ENCODE measurements at regions not wholly inside any gene's neighbourhood (a gene's known extent, or its start where the extent isn't known, plus 50 kb on each side); places are given as distances from the start of the nearest gene placed in this dataset.
"Not testable (repeated sequence)": the region's sequence is repeated elsewhere in the genome, so short reads cannot be mapped to it uniquely, and the experiment has no call there.

DNA sequence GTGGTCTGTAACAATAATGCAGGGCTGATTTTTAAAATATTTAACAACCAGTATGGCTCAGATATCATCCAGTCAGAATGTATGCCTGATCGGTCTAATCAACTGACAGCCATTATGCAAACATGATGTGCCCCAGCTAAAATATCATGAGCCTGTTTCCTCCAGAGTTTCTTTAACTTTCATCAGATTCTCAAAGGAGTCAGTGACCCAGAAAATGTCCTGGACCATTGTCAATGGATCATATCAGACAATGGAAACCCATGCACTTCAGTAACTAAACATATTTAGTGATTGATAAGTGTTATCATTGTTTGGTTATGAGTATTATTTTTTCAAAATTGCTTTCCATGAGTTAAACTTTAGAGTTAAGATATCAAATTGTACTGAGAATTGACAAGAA is 173.5 kb downstream of the LMBRD1 start:
- no peak for DNase-seq

GRCh38 chr6:69622924-69623323 is 173.9 kb downstream of the LMBRD1 start:
- DNase-seq, result no peak

- DNase-seq, result peak; percentile 24
Observed at GRCh38 chr6:69622230-69622629, 174.6 kb downstream of the LMBRD1 start.

- DNase-seq, result no peak
Observed at GRCh38 chr6:69617163-69617562, 179.6 kb downstream of the LMBRD1 start.

DNA sequence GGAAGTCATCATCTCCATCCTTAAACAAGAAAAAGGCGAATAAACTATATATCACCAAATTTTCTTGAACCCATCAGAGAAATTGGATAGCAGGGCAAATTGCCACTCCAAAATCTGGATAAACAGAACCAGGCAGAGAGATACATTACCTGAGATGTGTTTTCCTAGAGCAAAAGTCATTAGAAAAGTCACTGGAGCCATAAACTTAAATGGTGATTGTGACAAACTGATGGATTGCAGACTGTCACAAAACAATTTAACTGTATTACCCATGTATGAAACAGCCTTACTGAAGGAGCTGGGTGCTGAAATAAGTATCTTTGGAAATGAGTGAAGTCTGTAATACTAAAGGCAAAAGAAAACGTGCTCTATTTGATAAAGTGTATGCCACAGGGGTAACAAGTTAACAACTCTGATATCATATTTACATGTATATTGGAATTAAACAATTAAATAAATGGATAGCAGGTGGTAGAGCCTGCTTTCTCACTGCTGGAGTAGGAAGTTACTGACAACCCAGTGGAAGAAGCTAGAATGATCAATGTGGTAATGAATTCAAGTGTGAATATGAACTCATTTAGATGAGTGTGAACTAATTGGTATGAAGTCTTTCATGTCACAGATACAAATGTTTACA is 186.9 kb downstream of the LMBRD1 start:
- DNase-seq, result no peak

GRCh38 chr6:69601132-69601531 is 195.7 kb downstream of the LMBRD1 start:
- DNase-seq, result no peak

- DNase-seq, result no peak
Observed at GRCh38 chr6:69594405-69594804, 202.4 kb downstream of the LMBRD1 start.

DNA sequence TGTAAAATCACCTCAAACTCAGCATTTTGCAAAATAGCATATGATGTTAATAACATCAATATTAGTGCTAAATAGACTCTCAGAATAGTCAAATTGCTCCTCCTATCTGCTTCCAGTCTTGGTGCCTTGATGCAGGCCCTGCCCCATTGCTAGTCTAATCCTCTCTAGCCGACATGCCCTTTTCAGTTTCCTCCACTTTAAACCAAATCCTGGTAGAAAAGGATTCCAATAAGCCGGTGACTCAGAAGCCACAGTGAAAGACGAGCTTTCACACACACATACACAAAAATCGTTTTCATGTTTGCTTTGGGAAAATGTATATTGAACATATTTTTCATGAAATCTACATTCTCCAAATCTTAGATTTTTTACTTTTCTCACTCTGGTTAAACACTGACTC is 203.1 kb downstream of the LMBRD1 start:
- DNase-seq, result no peak

DNA sequence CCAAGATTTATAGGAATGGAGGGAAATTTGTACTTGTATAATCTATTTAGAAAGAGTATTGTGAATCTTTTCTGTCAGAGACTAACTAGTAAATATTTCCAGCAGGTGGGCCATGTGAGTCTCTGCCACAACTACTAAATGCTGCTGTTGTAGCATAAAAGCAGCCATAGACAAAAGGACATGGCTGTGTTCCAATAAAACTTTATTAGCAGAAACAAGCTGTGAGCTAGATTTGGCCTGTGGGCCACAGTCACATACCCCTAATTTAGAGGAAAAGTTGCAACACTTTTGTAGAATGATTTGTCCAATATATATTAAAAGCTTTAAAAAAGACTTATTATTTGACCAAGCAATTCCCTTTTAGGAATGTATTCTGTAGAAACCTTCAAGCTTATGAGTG is 207.2 kb downstream of the LMBRD1 start:
- no peak for DNase-seq

GRCh38 chr6:69584913-69585729 is 211.7 kb downstream of the LMBRD1 start:
- peak; percentile 88 for DNase-seq

GRCh38 chr6:69584536-69584912 is 212.3 kb downstream of the LMBRD1 start:
- no peak for DNase-seq

- peak; percentile 39 for DNase-seq
Observed at GRCh38 chr6:69581581-69581980, 215.2 kb downstream of the LMBRD1 start.

GRCh38 chr6:69580706-69581105 is 216.1 kb downstream of the LMBRD1 start:
- DNase-seq, result peak; percentile 28

GRCh38 chr6:69578361-69578890 is 218.4 kb downstream of the LMBRD1 start:
- DNase-seq, result no peak

- no peak for DNase-seq
Observed at GRCh38 chr6:69571234-69571633, 225.6 kb downstream of the LMBRD1 start.

- DNase-seq, result no peak
Observed at GRCh38 chr6:69570106-69570505, 226.7 kb downstream of the LMBRD1 start.

DNA sequence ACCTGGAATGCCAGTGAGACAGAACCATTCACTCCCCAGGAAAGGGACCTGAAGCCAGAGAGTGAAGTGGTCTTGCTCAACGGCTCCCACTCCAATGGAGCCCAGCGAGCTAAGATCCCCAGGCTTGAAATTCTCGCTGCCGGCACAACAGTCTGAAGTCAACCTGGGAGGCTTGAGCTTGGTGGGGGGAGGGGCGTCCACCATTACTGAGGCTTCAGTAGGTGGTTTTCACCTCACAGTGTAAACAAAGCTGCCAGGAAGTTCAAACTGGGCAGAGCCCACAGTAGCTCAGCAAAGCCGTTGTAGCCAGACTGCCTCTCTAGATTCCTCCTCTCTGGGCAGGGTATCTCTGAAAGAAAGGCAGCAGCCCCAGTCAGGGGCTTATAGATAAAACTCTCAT is 236.2 kb downstream of the LMBRD1 start:
- not testable (repeated sequence) for DNase-seq

GRCh38 chr6:69555088-69555638 is 241.6 kb downstream of the LMBRD1 start:
- DNase-seq, result no peak

GRCh38 chr6:69542494-69542893 is 254.3 kb downstream of the LMBRD1 start:
- no peak for DNase-seq

GRCh38 chr6:69527921-69528476 is 268.8 kb downstream of the LMBRD1 start:
- no peak for DNase-seq

DNA sequence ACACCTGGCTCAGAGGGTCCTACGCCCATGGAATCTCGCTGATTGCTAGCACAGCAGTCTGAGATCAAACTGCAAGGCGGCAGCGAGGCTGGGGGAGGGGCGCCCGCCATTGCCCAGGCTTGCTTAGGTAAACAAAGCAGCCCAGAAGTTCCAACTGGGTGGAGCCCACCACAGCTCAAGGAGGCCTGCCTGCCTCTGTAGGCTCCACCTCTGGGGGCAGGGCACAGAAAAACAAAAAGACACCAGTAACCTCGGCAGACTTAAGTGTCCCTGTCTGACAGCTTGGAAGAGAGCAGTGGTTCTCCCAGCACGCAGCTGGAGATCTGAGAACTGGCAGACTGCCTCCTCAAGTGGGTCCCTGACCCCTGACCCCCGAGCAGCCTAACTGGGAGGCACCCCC is 281.3 kb downstream of the LMBRD1 start:
- DNase-seq, result not testable (repeated sequence)

- no peak for DNase-seq
Observed at GRCh38 chr6:69494595-69494994, 302.2 kb downstream of the LMBRD1 start.

- no peak for DNase-seq
Observed at GRCh38 chr6:69489970-69490369, 306.8 kb downstream of the LMBRD1 start.
